WTC11 (cell line): ENCODE measurements at regions not wholly inside any gene's neighbourhood (a gene's known extent, or its start where the extent isn't known, plus 50 kb on each side); places are given as distances from the start of the nearest gene placed in this dataset.

Experiments
- CTCF ChIP-seq: fragments of 200-600 bp; IDR thresholded peaks from 2 replicates; pipeline ENCODE4 v1.8.0; 2022; ENCODE audit warnings: antibody characterized with exemption
- HMGXB4 ChIP-seq: sonication (generic); formaldehyde crosslinking; IDR thresholded peaks from 2 replicates; pipeline ENCODE4 v1.8.1; 2023; ENCODE audit warnings: mild to moderate bottlenecking, moderate library complexity, missing genetic modification reagents
- JUN ChIP-seq: sonication (generic); formaldehyde crosslinking; IDR thresholded peaks from 2 replicates; pipeline ENCODE4 v1.8.0; 2023; ENCODE audit warnings: mild to moderate bottlenecking, missing genetic modification reagents
- KAT7 ChIP-seq: sonication (generic); formaldehyde crosslinking; IDR thresholded peaks from 2 replicates; pipeline ENCODE4 v1.8.1; 2023; ENCODE audit warnings: missing genetic modification reagents, mild to moderate bottlenecking, borderline replicate concordance
- MAX ChIP-seq: sonication (generic); formaldehyde crosslinking; IDR thresholded peaks from 2 replicates; pipeline ENCODE4 v1.8.0; 2022; ENCODE audit warnings: mild to moderate bottlenecking, missing genetic modification reagents
- MLX ChIP-seq: sonication (generic); formaldehyde crosslinking; IDR thresholded peaks from 2 replicates; pipeline ENCODE4 v1.8.1; 2023; ENCODE audit warnings: mild to moderate bottlenecking, missing genetic modification reagents, moderate library complexity
- PRDM15 ChIP-seq: sonication (generic); formaldehyde crosslinking; IDR thresholded peaks from 2 replicates; pipeline ENCODE4 v1.8.0; 2022; ENCODE audit warnings: missing genetic modification reagents
- PREB ChIP-seq: sonication (generic); formaldehyde crosslinking; IDR thresholded peaks from 2 replicates; pipeline ENCODE4 v1.8.1; 2022; ENCODE audit warnings: mild to moderate bottlenecking, missing genetic modification reagents, moderate library complexity, borderline replicate concordance
- RORB ChIP-seq: fragments of 250-450 bp; sonication (Bioruptor Pico); IDR thresholded peaks from 2 replicates; pipeline ENCODE4 v1.9.0; 2021; ENCODE audit warnings: mild to moderate bottlenecking
- USF1 ChIP-seq: sonication (generic); formaldehyde crosslinking; IDR thresholded peaks from 2 replicates; pipeline ENCODE4 v1.8.0; 2022; ENCODE audit warnings: mild to moderate bottlenecking, missing genetic modification reagents

- TF ChIP-seq PREB (CRISPR knock-in tag) (no peak), CTCF (no peak), MLX (CRISPR knock-in tag) (no peak), MAX (CRISPR knock-in tag) (no peak), RORB (CRISPR knock-in tag) (no peak), HMGXB4 (CRISPR knock-in tag) (no peak), KAT7 (CRISPR knock-in tag) (no peak), PRDM15 (no peak), JUN (no peak), USF1 (no peak)
Measured at GRCh38 chr6:90918361-90918760, 331.5 kb upstream of the MAP3K7 start.
